Jurkat, Clone E6-1 (cell line): ENCODE measurements at regions not wholly inside any gene's neighbourhood (a gene's known extent, or its start where the extent isn't known, plus 50 kb on each side); places are given as distances from the start of the nearest gene placed in this dataset.
"Not testable (repeated sequence)": the region's sequence is repeated elsewhere in the genome, so short reads cannot be mapped to it uniquely, and the experiment has no call there.

Experiments
- DNase-seq: peaks from one replicate; pipeline ENCODE4 v3.0.0-alpha.2; 2011; ENCODE audit warnings: low read depth, low spot score
- H3K4me3 ChIP-seq: 2 replicates; pipeline ENCODE4 v1.5.1; 2011; ENCODE audit warnings: mild to moderate bottlenecking, low read length, control low read depth, moderate library complexity

GRCh38 chr6:66082914-66083313, 375.9 kb upstream of the EYS start:
- DNase-seq: no peak
- no peak overlapping the region for H3K4me3 ChIP-seq

- no peak for DNase-seq
- H3K4me3 ChIP-seq: no peak overlapping the region
These were observed 361.9 kb upstream of the EYS start for GRCh38 chr6:66068907-66069306.

GRCh38 chr6:66068033-66068432, 361.0 kb upstream of the EYS start:
- H3K4me3 ChIP-seq: no peak overlapping the region
- no peak for DNase-seq

GRCh38 chr6:66065313-66065712, 358.3 kb upstream of the EYS start:
- no peak overlapping the region for H3K4me3 ChIP-seq
- DNase-seq: no peak

- H3K4me3 ChIP-seq: no peak overlapping the region
- DNase-seq: no peak
These were observed 350.0 kb upstream of the EYS start for GRCh38 chr6:66057034-66057433.

- H3K4me3 ChIP-seq: no peak overlapping the region
- DNase-seq: no peak
These were observed 347.9 kb upstream of the EYS start for GRCh38 chr6:66054967-66055366.

- H3K4me3 ChIP-seq: no peak overlapping the region
- no peak for DNase-seq
These were observed 344.8 kb upstream of the EYS start for GRCh38 chr6:66051812-66052211.

GRCh38 chr6:66048684-66049474, 341.9 kb upstream of the EYS start:
- no peak overlapping the region for H3K4me3 ChIP-seq
- DNase-seq: no peak

- H3K4me3 ChIP-seq: no peak overlapping the region
- no peak for DNase-seq
These were observed 325.6 kb upstream of the EYS start for GRCh38 chr6:66032626-66033025.

GRCh38 chr6:66029391-66029790, 322.4 kb upstream of the EYS start:
- no peak overlapping the region for H3K4me3 ChIP-seq
- DNase-seq: no peak

- DNase-seq: no peak
- H3K4me3 ChIP-seq: no peak overlapping the region
These were observed 292.3 kb upstream of the EYS start for GRCh38 chr6:65999288-65999791.

- DNase-seq: no peak
- H3K4me3 ChIP-seq: no peak overlapping the region
These were observed 291.5 kb upstream of the EYS start for GRCh38 chr6:65998544-65998943.

GRCh38 chr6:65997539-65997938, 290.5 kb upstream of the EYS start:
- H3K4me3 ChIP-seq: no peak overlapping the region
- no peak for DNase-seq

GRCh38 chr6:65996096-65996495, 289.1 kb upstream of the EYS start:
- no peak for DNase-seq
- H3K4me3 ChIP-seq: no peak overlapping the region

- no peak for DNase-seq
These were observed 282.6 kb upstream of the EYS start for GRCh38 chr6:65989676-65990075.

GRCh38 chr6:65988006-65988405, 281.0 kb upstream of the EYS start:
- DNase-seq: no peak

More at GRCh38 chr6:65989676-65990075, 282.6 kb upstream of the EYS start:
- no peak overlapping the region for H3K4me3 ChIP-seq

GRCh38 chr6:65984089-65984488, 277.1 kb upstream of the EYS start:
- no peak for DNase-seq
- H3K4me3 ChIP-seq: no peak overlapping the region

More at GRCh38 chr6:65988006-65988405, 281.0 kb upstream of the EYS start:
- no peak overlapping the region for H3K4me3 ChIP-seq

- DNase-seq: no peak
- no peak overlapping the region for H3K4me3 ChIP-seq
These were observed 272.1 kb upstream of the EYS start for GRCh38 chr6:65979120-65979519.

GRCh38 chr6:65971252-65971651, 264.2 kb upstream of the EYS start:
- not testable (repeated sequence) for H3K4me3 ChIP-seq

GRCh38 chr6:65964261-65964660, 257.2 kb upstream of the EYS start:
- DNase-seq: no peak
- no peak overlapping the region for H3K4me3 ChIP-seq

More at GRCh38 chr6:65971252-65971651, 264.2 kb upstream of the EYS start:
- DNase-seq: not testable (repeated sequence)

GRCh38 chr6:65955034-65955433, 248.0 kb upstream of the EYS start:
- no peak overlapping the region for H3K4me3 ChIP-seq
- no peak for DNase-seq
